ENCODE measurements at regions not wholly inside any gene's neighbourhood (a gene's known extent, or its start where the extent isn't known, plus 50 kb on each side); places are given as distances from the start of the nearest gene placed in this dataset.
A peak's percentile ranks its signal among the peaks of the same experiment; 100 is the strongest.
"Not testable (repeated sequence)": the region's sequence is repeated elsewhere in the genome, so short reads cannot be mapped to it uniquely, and the experiment has no call there.

GRCh38 chr2:430291-431040, 142.6 kb upstream of the ALKAL2 start:
- H3K27me3 Mint-ChIP-seq (ENCODE audit: unreplicated experiment) = peaks cover 10% of the 10 kb centered on the region
- peaks cover 42% of the 10 kb centered on the region for H3K4me1 Mint-ChIP-seq (ENCODE audit: unreplicated experiment)
- H3K36me3 Mint-ChIP-seq (ENCODE audit: low read depth, unreplicated experiment) = no peaks in the 10 kb centered on the region
- DNase-seq (ENCODE audit: low spot score) = no peak
- peak overlapping the region; percentile 89 for H3K27ac Mint-ChIP-seq (ENCODE audit: unreplicated experiment)
- H3K9me3 Mint-ChIP-seq (ENCODE audit: unreplicated experiment) = no peaks in the 10 kb centered on the region
- no peak overlapping the region for H3K4me3 Mint-ChIP-seq (ENCODE audit: unreplicated experiment)
- no peak for TF ChIP-seq CTCF (IDR thresholded peaks at IDR 0.05; ENCODE audit: unreplicated experiment)

GRCh38 chr2:429575-430254, 141.8 kb upstream of the ALKAL2 start:
- peak overlapping the region; percentile 38 for H3K27ac Mint-ChIP-seq (ENCODE audit: unreplicated experiment)
- peaks cover 35% of the 10 kb centered on the region for H3K4me1 Mint-ChIP-seq (ENCODE audit: unreplicated experiment)
- H3K9me3 Mint-ChIP-seq (ENCODE audit: unreplicated experiment) = no peaks in the 10 kb centered on the region
- DNase-seq (ENCODE audit: low spot score) = no peak
- H3K27me3 Mint-ChIP-seq (ENCODE audit: unreplicated experiment) = peaks cover 10% of the 10 kb centered on the region
- H3K36me3 Mint-ChIP-seq (ENCODE audit: low read depth, unreplicated experiment) = no peaks in the 10 kb centered on the region
- H3K4me3 Mint-ChIP-seq (ENCODE audit: unreplicated experiment) = no peak overlapping the region
- no peak for TF ChIP-seq CTCF (IDR thresholded peaks at IDR 0.05; ENCODE audit: unreplicated experiment)

GRCh38 chr2:429142-429541, 141.3 kb upstream of the ALKAL2 start:
- peaks cover 10% of the 10 kb centered on the region for H3K27me3 Mint-ChIP-seq (ENCODE audit: unreplicated experiment)
- no peak for DNase-seq (ENCODE audit: low spot score)
- no peaks in the 10 kb centered on the region for H3K9me3 Mint-ChIP-seq (ENCODE audit: unreplicated experiment)
- peaks cover 29% of the 10 kb centered on the region for H3K4me1 Mint-ChIP-seq (ENCODE audit: unreplicated experiment)
- H3K27ac Mint-ChIP-seq (ENCODE audit: unreplicated experiment) = peak overlapping the region; percentile 30
- H3K36me3 Mint-ChIP-seq (ENCODE audit: low read depth, unreplicated experiment) = no peaks in the 10 kb centered on the region
- no peak overlapping the region for H3K4me3 Mint-ChIP-seq (ENCODE audit: unreplicated experiment)
- TF ChIP-seq CTCF (IDR thresholded peaks at IDR 0.05; ENCODE audit: unreplicated experiment) = no peak

- Mint-ChIP-seq H3K9me3 (ENCODE audit: unreplicated experiment) (no peaks in the 10 kb centered on the region), H3K4me3 (ENCODE audit: unreplicated experiment) (no peak overlapping the region)
Measured at GRCh38 chr2:428591-428990, 140.7 kb upstream of the ALKAL2 start.

DNA sequence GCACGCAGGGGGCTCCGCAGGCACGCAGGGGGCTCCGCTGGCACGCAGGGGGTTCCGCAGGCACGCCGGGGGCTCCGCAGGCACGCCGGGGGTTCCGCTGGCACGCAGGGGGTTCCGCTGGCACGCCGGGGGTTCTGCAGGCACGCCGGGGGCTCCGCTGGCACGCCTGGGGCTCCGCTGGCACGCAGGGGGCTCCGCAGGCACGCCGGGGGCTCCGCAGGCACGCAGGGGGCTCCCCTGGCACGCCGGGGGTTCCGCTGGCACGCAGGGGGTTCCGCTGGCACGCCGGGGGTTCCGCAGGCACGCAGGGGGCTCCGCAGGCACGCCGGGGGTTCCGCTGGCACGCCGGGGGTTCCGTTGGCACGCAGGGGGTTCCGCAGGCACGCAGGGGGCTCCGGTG, 138.8 kb upstream of the ALKAL2 start:
- peaks cover 22% of the 10 kb centered on the region for H3K4me1 Mint-ChIP-seq (ENCODE audit: unreplicated experiment)
- DNase-seq (ENCODE audit: low spot score); H3K36me3 Mint-ChIP-seq (ENCODE audit: low read depth, unreplicated experiment): not testable (repeated sequence)

More at GRCh38 chr2:428591-428990, 140.7 kb upstream of the ALKAL2 start:
- no peak for TF ChIP-seq CTCF (IDR thresholded peaks at IDR 0.05; ENCODE audit: unreplicated experiment)
- peaks cover 11% of the 10 kb centered on the region for H3K27me3 Mint-ChIP-seq (ENCODE audit: unreplicated experiment)
- no peak for DNase-seq (ENCODE audit: low spot score)
- H3K27ac Mint-ChIP-seq (ENCODE audit: unreplicated experiment) = peak overlapping the region; percentile 30
- H3K36me3 Mint-ChIP-seq (ENCODE audit: low read depth, unreplicated experiment) = peaks cover 3% of the 10 kb centered on the region
- peaks cover 29% of the 10 kb centered on the region for H3K4me1 Mint-ChIP-seq (ENCODE audit: unreplicated experiment)

More for the DNA sequence above, 138.8 kb upstream of the ALKAL2 start:
- H3K27ac Mint-ChIP-seq (ENCODE audit: unreplicated experiment); H3K4me3 Mint-ChIP-seq (ENCODE audit: unreplicated experiment); H3K9me3 Mint-ChIP-seq (ENCODE audit: unreplicated experiment): not testable (repeated sequence)
- H3K27me3 Mint-ChIP-seq (ENCODE audit: unreplicated experiment) = peaks cover 11% of the 10 kb centered on the region

Measured in endothelial cell (in vitro differentiated cells).